Fibroblast of mammary gland (primary cell): ENCODE measurements at regions not wholly inside any gene's neighbourhood (a gene's known extent, or its start where the extent isn't known, plus 50 kb on each side); places are given as distances from the start of the nearest gene placed in this dataset.

ENCODE experiments used
- DNase-seq: peaks from one replicate; pipeline ENCODE4 v3.0.0-alpha.2; 2010; ENCODE audit warnings: low read depth
- H3K4me3 ChIP-seq: 2 replicates; pipeline ENCODE4 v1.5.1; 2011; ENCODE audit warnings: low read depth, mild to moderate bottlenecking, low read length, moderate library complexity; ENCODE audit not compliant: control insufficient read depth
- CTCF ChIP-seq: conservative IDR thresholded peaks from 2 replicates; pipeline ENCODE4 v1.5.1; 2011; ENCODE audit warnings: low read depth, low read length, inconsistent platforms; ENCODE audit not compliant: control insufficient read depth, insufficient read depth

DNA sequence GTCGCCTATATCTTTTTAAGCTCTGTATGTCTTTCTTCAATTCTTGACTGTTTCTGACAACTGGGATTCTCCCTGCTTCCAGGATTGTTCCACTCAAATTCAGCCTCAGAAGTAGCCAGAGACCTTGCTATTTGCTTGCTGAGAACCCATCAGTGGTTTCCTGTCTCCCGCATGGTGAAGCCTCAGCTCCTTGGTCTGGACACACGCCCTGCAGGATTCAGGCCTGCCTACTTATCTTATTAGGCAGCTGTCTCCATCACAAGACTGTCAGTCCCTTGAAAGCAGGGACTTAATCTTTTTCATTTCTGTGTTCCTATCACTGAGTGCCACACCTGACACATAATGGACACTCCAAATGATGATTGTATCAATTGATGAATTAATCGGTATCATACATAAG lies 175.3 kb downstream of the PLPP3 start:
- DNase-seq = no peak
- no peak for TF ChIP-seq CTCF
- H3K4me3 ChIP-seq = no peak overlapping the region

DNA sequence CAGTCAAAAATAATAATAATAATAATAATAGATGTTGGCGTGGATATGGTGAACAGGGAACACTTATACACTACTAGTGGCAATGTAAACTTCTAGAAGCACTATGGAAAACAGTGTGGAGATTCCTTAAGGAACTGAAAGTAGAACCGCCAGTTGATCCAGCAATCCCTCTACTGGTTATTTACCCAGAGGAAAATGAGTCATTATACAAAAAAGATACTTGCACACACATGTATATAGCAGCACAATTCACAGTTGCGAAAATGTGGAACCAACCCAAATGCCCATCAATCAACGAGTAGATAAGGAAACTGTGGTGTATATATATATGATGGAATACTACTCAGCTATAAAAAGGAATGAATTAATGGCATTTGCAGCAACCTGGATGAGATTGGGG lies 176.0 kb downstream of the PLPP3 start:
- H3K4me3 ChIP-seq = no peak overlapping the region
- no peak for TF ChIP-seq CTCF
- DNase-seq = no peak

DNA sequence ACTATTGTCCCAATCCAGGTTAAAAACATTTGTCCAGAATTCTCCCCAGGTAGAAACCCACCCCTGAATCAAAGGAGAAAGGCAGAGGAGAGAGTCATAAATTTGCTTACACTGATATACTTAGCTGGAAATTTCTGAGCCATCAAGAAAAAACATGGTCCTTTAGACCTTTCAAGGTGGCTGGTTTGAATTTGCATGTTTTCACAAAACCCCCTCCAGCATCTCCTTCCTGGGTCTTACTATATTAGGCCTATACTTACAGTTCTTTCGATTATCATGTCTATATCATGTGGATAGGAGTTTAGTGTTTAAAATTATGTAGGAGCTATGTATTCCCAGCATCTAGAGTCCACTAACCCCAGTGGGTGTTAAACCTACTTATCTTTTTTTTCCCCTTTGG lies 178.2 kb downstream of the PLPP3 start:
- no peak for TF ChIP-seq CTCF
- no peak overlapping the region for H3K4me3 ChIP-seq
- no peak for DNase-seq

GRCh38 chr1:56400526-56400925 lies 178.8 kb downstream of the PLPP3 start:
- no peak for DNase-seq
- TF ChIP-seq CTCF = no peak
- H3K4me3 ChIP-seq = no peak overlapping the region

DNA sequence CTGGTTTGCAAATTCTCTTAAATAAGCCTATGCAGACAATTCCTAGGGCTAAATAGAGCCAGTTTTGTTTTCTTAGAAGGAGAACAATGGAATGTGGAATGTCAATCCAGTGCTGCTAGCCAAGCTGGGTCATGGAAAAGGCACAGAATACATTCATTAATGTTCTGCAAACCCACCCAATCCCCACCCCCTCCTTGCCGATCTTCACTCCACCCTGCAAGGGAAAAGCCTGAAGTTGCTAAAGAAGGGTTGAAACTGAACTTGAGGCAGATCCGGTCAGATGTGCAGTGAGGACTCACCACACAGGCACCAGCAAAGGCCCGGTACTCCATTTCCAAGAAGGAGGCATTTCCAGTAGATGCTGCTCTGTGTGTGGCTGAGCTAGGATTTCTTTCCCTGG lies 179.6 kb downstream of the PLPP3 start:
- TF ChIP-seq CTCF = no peak
- DNase-seq = no peak
- H3K4me3 ChIP-seq = no peak overlapping the region

DNA sequence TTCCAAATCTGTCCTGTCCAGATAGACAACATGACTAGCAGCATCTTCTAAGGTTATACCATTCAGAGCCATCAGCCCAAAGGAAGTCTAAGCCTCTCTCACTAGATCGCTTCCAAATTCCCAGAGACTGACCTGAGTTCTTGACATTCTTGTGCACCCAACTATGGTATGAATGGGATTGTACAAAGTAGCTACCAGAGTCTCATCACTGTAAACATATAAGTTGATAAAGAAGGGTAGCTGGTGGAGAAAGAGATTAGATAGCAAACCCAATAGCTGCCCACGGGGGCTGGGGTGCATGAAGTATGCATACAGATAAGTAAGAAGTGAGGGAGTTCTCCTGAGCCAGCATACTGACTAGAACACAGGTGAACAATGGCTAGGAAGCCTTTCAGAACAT lies 180.0 kb downstream of the PLPP3 start:
- H3K4me3 ChIP-seq = no peak overlapping the region
- TF ChIP-seq CTCF = no peak
- no peak for DNase-seq

GRCh38 chr1:56397811-56398231 lies 181.5 kb downstream of the PLPP3 start:
- peak; percentile 89 for DNase-seq
- TF ChIP-seq CTCF = no peak
- H3K4me3 ChIP-seq = no peak overlapping the region
